ENCODE measurements at regions not wholly inside any gene's neighbourhood (a gene's known extent, or its start where the extent isn't known, plus 50 kb on each side); places are given as distances from the start of the nearest gene placed in this dataset.

GRCh38 chr6:163630096-163630495 lies 215.6 kb downstream of the QKI start:
- no peaks in the 10 kb centered on the region for H3K36me3 ChIP-seq (replicated peaks in 1 of 2; ENCODE audit: control insufficient read depth in 1 of 2, insufficient read depth in 2 of 2, low read length in 2 of 2)
- no peaks in the 10 kb centered on the region for H3K79me2 ChIP-seq (ENCODE audit: insufficient read depth, low read length)
- in situ Hi-C loops (cut with HindIII; ENCODE audit: extremely low pct_ligation_motif_present, low pct_unique_long_range_greater_than_20kb), result no loop called here
- ChIA-PET CTCF (ENCODE audit: low intra/inter-chr PET ratio, low total read pairs) (no interaction called here), POLR2A (no interaction called here)
- H3K27ac ChIP-seq (ENCODE audit: extremely low read length, insufficient read depth, low read length), result no peak overlapping the region
- no peak overlapping the region for H3K4me2 ChIP-seq (ENCODE audit: low read depth, low read length)
- H3K27me3 ChIP-seq (ENCODE audit: control insufficient read depth in 1 of 2, insufficient read depth in 2 of 2, low read length in 2 of 2), result peaks cover 0 to 12% of the 10 kb centered on the region in 2 experiments; a peak in 2 of 5 replicates
- no TSS peak for BruUV-seq (replicated peaks)
- TF ChIP-seq STAT5B (CRISPR knock-in tag; IDR thresholded peaks at IDR 0.05), result no peak
- no peak for TF ChIP-seq KDM5B (CRISPR knock-in tag; IDR thresholded peaks at IDR 0.05; ENCODE audit: borderline replicate concordance)
- TF ChIP-seq BATF2 (CRISPR knock-in tag; IDR thresholded peaks at IDR 0.05), result no peak
- TF ChIP-seq ATF7-NPFF (CRISPR knock-in tag; IDR thresholded peaks at IDR 0.05; ENCODE audit: low read depth), result no peak
- no peak for TF ChIP-seq ZNF879 (CRISPR knock-in tag; IDR thresholded peaks at IDR 0.05)
- no peak for ATAC-seq
- 61% methylated on average over 16 of the region's 16 CpGs for WGBS (ENCODE audit: low lambda C conversion rate)
- peaks cover 6% of the 10 kb centered on the region; the same call in 1 of the 2 replicates for H3K4me1 ChIP-seq (ENCODE audit: insufficient read depth, low read length)
- no peak overlapping the region for H3K4me3 ChIP-seq (replicated peaks in 1 of 3; ENCODE audit: insufficient read depth in 1 of 3, low read depth in 2 of 3, low read length in 3 of 3)
- DNase-seq (ENCODE audit: low spot score), result no peak
- no peak overlapping the region for H3K9ac ChIP-seq (ENCODE audit: insufficient read depth, low read depth, low read length)
- H3K9me3 ChIP-seq (ENCODE audit: low read length), result no peaks in the 10 kb centered on the region
- no peaks in the 10 kb centered on the region for H4K20me1 ChIP-seq (ENCODE audit: insufficient read depth, low read length)
- FAIRE-seq, result no peak
- intact Hi-C loops (cut with micrococcal nuclease; ENCODE audit: unreplicated experiment), result no loop called here
- no peak overlapping the region for H2AFZ ChIP-seq (ENCODE audit: low read length)

Small RNAs in the stretch of these regions (small RNA-seq; reads per million reads assigned to genes)
- 0 reads per million in 3 experiments for gene RN7SL366P (ENCODE audit: insufficient read depth in 2 of 3, insufficient read length in 3 of 3, low read depth in 2 of 3, low replicate concordance in 1 of 3)

Measured in HepG2 (cell line).